OCI-LY1 (cell line): ENCODE measurements at regions not wholly inside any gene's neighbourhood (a gene's known extent, or its start where the extent isn't known, plus 50 kb on each side); places are given as distances from the start of the nearest gene placed in this dataset.

ENCODE experiments used
- H2AFZ ChIP-seq: fragments of 200-600 bp; sonication (generic), shearing (Covaris generic); 2 replicates; pipeline ENCODE4 v1.6.0; 2014; ENCODE audit warnings: antibody characterized with exemption, mild to moderate bottlenecking, low read length
- H3F3A ChIP-seq: fragments of 200-600 bp; sonication (generic), shearing (Covaris generic); 2 replicates; pipeline ENCODE4 v1.6.0; 2014; ENCODE audit warnings: mild to moderate bottlenecking, antibody characterized with exemption, low read length, moderate library complexity; ENCODE audit not compliant: insufficient read depth
- H3K27ac ChIP-seq: fragments of 200-600 bp; sonication (generic); 2 replicates; pipeline ENCODE4 v1.5.1; 2014; ENCODE audit warnings: low read length, mixed run types, mild to moderate bottlenecking, low read depth; ENCODE audit not compliant: poor library complexity, severe bottlenecking
- H3K27me3 ChIP-seq: fragments of 200-600 bp; sonication (generic); 2 replicates; pipeline ENCODE4 v1.6.0; 2014; ENCODE audit warnings: antibody characterized with exemption, mild to moderate bottlenecking, low read length, moderate library complexity; ENCODE audit not compliant: insufficient read depth
- H3K36me3 ChIP-seq: fragments of 200-600 bp; sonication (generic); 2 replicates; pipeline ENCODE4 v1.6.1; 2014; ENCODE audit warnings: mild to moderate bottlenecking, antibody characterized with exemption, low read length, moderate library complexity, mixed read lengths; ENCODE audit not compliant: insufficient read depth
- H3K4me1 ChIP-seq: fragments of 200-600 bp; sonication (generic); 2 replicates; pipeline ENCODE4 v1.5.1; 2014; ENCODE audit warnings: mild to moderate bottlenecking, low read length, moderate library complexity; ENCODE audit not compliant: insufficient read depth, severe bottlenecking
- H3K4me2 ChIP-seq: fragments of 200-600 bp; sonication (generic), shearing (Covaris generic); 2 replicates; pipeline ENCODE4 v1.6.1; 2014; ENCODE audit warnings: low read length
- H3K4me3 ChIP-seq: fragments of 200-600 bp; sonication (generic); 2 replicates; pipeline ENCODE4 v1.5.1; 2014; ENCODE audit warnings: low read length, low read depth, mild to moderate bottlenecking, mixed read lengths; ENCODE audit not compliant: poor library complexity, severe bottlenecking
- H3K79me2 ChIP-seq: fragments of 200-600 bp; shearing (Covaris generic); 2 replicates; pipeline ENCODE4 v1.6.1; 2016; ENCODE audit warnings: mixed run types, low read length, mixed read lengths; ENCODE audit not compliant: insufficient read depth
- H3K9ac ChIP-seq: fragments of 200-600 bp; sonication (generic), shearing (Covaris generic); 2 replicates; pipeline ENCODE4 v1.6.1; 2014; ENCODE audit warnings: mild to moderate bottlenecking, low read length, mixed read lengths
- H3K9me2 ChIP-seq: fragments of 200-600 bp; sonication (generic), shearing (Covaris generic); 2 replicates; pipeline ENCODE4 v1.6.1; 2014; ENCODE audit warnings: low read depth, mild to moderate bottlenecking, low read length, mixed read lengths
- H3K9me3 ChIP-seq: fragments of 200-600 bp; shearing (Covaris generic); 2 replicates; pipeline ENCODE4 v1.6.1; 2014; ENCODE audit warnings: low read length, mixed read lengths
- H4K20me1 ChIP-seq: fragments of 200-600 bp; sonication (generic), shearing (Covaris generic); 2 replicates; pipeline ENCODE4 v1.6.0; 2016; ENCODE audit warnings: mild to moderate bottlenecking, low read length; ENCODE audit not compliant: insufficient read depth
- EZH2 ChIP-seq: fragments of 200-600 bp; sonication (generic), shearing (Covaris generic); IDR thresholded peaks from 2 replicates; pipeline ENCODE4 v1.8.0; 2017; ENCODE audit warnings: borderline replicate concordance, mixed run types, mild to moderate bottlenecking, antibody characterized with exemption, low read length, moderate library complexity, mixed read lengths
- TF ChIP-seq, protein P1 (sequence below): fragments of 200-600 bp; sonication (generic), shearing (Covaris generic); IDR thresholded peaks from 2 replicates; pipeline ENCODE4 v1.5.1; 2017; ENCODE audit warnings: mild to moderate bottlenecking, antibody characterized with exemption, low read length, moderate library complexity, mixed read lengths

DNA sequence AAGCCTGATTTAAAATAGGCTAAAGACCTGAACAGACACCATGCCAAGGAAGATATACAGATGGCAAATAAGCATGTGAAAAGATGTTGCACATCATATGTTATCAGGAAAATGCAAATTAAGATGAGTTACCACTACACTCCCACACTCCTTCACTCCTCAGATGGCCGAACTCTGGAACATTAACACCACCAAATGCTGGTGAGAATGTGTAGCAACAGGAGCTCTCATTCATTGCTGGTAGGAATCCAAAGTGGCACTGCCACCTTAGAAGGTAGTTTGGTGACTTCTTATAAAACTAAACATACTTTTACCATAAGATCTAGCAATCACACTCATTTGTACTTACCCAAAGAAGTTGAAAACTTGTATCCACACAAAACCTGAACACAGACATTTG, 2047.3 kb downstream of the LRRC4C start:
- no peaks in the 10 kb centered on the region for H3K9me3 ChIP-seq
- H3K27ac ChIP-seq = no peak overlapping the region

DNA sequence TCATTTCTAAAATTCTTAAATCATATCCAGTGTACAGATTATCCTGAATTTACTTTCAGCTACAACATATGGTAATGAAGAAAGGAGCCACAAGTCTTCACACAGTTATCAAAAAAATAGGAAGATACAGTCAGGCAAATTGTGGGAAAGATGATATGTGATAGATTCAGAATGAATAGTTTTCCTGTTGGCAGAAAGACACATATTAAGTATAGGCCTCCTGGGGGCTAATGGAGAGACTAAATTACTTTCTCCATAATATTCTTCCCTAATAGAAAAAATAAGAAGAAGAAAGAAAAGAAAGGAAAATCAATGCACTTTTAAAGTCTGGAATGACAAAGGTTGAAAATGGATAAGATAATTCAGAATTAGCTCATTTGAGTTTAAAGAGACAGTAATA, 2073.5 kb downstream of the LRRC4C start:
- no peaks in the 10 kb centered on the region for H3K79me2 ChIP-seq
- H3F3A ChIP-seq = no peaks in the 10 kb centered on the region
- H3K9ac ChIP-seq = no peak overlapping the region
- no peaks in the 10 kb centered on the region for H3K36me3 ChIP-seq
- H3K4me1 ChIP-seq = no peaks in the 10 kb centered on the region
- no peak for TF ChIP-seq EZH2
- H4K20me1 ChIP-seq = no peaks in the 10 kb centered on the region
- no peaks in the 10 kb centered on the region for H3K27me3 ChIP-seq
- no peaks in the 10 kb centered on the region for H3K9me2 ChIP-seq
- no peak overlapping the region for H2AFZ ChIP-seq
- no peak overlapping the region for H3K27ac ChIP-seq
- no peak overlapping the region for H3K4me2 ChIP-seq
- H3K9me3 ChIP-seq = peaks cover 4% of the 10 kb centered on the region; the same call in 1 of the 2 replicates
- no peak overlapping the region for H3K4me3 ChIP-seq

More for the DNA sequence above, 2047.3 kb downstream of the LRRC4C start:
- H2AFZ ChIP-seq = no peak overlapping the region
- H3K79me2 ChIP-seq = no peaks in the 10 kb centered on the region
- H3K4me3 ChIP-seq = no peak overlapping the region
- H3K27me3 ChIP-seq = no peaks in the 10 kb centered on the region
- no peak overlapping the region for H3K9ac ChIP-seq
- no peaks in the 10 kb centered on the region for H3K36me3 ChIP-seq
- H4K20me1 ChIP-seq = no peaks in the 10 kb centered on the region
- H3F3A ChIP-seq = no peaks in the 10 kb centered on the region
- no peaks in the 10 kb centered on the region for H3K4me1 ChIP-seq
- no peak overlapping the region for H3K4me2 ChIP-seq
- no peak for TF ChIP-seq EZH2
- TF ChIP-seq, protein P1, sequence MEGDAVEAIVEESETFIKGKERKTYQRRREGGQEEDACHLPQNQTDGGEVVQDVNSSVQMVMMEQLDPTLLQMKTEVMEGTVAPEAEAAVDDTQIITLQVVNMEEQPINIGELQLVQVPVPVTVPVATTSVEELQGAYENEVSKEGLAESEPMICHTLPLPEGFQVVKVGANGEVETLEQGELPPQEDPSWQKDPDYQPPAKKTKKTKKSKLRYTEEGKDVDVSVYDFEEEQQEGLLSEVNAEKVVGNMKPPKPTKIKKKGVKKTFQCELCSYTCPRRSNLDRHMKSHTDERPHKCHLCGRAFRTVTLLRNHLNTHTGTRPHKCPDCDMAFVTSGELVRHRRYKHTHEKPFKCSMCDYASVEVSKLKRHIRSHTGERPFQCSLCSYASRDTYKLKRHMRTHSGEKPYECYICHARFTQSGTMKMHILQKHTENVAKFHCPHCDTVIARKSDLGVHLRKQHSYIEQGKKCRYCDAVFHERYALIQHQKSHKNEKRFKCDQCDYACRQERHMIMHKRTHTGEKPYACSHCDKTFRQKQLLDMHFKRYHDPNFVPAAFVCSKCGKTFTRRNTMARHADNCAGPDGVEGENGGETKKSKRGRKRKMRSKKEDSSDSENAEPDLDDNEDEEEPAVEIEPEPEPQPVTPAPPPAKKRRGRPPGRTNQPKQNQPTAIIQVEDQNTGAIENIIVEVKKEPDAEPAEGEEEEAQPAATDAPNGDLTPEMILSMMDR = no peak
- H3K9me2 ChIP-seq = no peaks in the 10 kb centered on the region

DNA sequence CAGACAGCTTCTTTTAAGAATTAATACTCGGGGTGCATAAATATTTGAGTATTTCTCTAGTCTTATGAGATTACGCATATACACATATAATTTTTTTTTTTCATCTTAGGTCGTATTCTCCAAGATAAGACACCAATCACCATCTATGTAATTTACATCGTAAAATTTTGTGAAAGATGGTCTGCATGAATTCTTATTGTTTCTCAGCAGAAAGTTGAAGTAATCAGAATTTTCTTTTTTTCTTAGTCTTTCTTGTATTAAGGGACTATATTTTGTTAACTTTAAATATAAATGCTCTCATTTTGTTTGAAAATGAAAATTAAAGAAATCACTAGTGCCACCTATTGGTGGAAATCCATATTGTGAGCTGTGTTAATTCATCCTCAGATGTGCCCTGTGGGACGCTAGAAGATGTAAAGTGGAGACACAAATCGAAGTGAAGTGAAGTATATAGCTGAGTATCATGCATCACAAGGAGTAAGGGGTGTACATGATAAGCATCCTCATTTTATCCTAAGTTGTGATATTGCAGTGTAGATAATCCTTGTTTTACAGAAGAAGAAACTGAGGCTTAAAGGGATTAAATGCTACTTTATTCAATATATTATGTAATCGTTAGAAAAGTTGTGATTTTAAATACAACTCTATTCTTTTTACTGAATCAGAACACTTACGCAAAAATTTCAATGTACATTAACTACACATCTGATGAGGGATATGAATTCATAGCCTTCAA, 2084.3 kb downstream of the LRRC4C start:
- no peaks in the 10 kb centered on the region for H3K79me2 ChIP-seq
- H3K9ac ChIP-seq = no peak overlapping the region
- H3K27me3 ChIP-seq = no peaks in the 10 kb centered on the region
- no peaks in the 10 kb centered on the region for H4K20me1 ChIP-seq
- no peak overlapping the region for H3K4me2 ChIP-seq
- H2AFZ ChIP-seq = no peak overlapping the region
- H3K9me2 ChIP-seq = no peaks in the 10 kb centered on the region
- no peaks in the 10 kb centered on the region for H3F3A ChIP-seq
- no peak for TF ChIP-seq EZH2
- TF ChIP-seq, protein P1 = peak; percentile 65
- H3K4me3 ChIP-seq = no peak overlapping the region
- H3K27ac ChIP-seq = no peak overlapping the region
- H3K36me3 ChIP-seq = no peaks in the 10 kb centered on the region
- H3K9me3 ChIP-seq = no peaks in the 10 kb centered on the region
- H3K4me1 ChIP-seq = peaks cover 5% of the 10 kb centered on the region

DNA sequence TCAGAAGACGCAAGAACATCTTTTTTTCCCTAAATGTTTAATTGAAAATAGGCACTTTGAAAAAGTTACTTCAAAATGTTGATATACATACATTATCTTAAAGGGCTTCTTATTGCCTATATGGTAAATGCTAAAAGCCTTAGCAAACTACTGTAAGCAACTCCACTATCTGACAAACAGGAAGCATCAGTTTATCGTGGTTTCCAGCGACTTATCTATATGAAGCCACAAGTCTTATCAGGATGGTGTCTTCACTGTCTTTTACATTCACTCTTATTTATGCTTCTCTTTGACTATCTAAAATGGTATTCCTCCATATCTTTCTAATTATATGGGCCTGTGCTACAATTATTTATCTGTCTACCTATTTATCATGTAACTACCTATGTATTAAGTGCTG, 2091.9 kb downstream of the LRRC4C start:
- H3K4me2 ChIP-seq = no peak overlapping the region

More for the DNA sequence above, 2091.9 kb downstream of the LRRC4C start:
- Histone ChIP-seq H3K27me3 (no peaks in the 10 kb centered on the region), H3K36me3 (no peaks in the 10 kb centered on the region), H3K4me1 (peaks cover 5% of the 10 kb centered on the region), H3K27ac (no peak overlapping the region), H3K79me2 (no peaks in the 10 kb centered on the region), H3K9me2 (no peaks in the 10 kb centered on the region), H2AFZ (no peak overlapping the region), H4K20me1 (no peaks in the 10 kb centered on the region), H3K9ac (no peak overlapping the region), H3F3A (no peaks in the 10 kb centered on the region), H3K9me3 (no peaks in the 10 kb centered on the region), H3K4me3 (no peak overlapping the region)
- TF ChIP-seq EZH2 = no peak
- TF ChIP-seq, protein P1 = no peak
